ENCODE measurements at regions not wholly inside any gene's neighbourhood (a gene's known extent, or its start where the extent isn't known, plus 50 kb on each side); places are given as distances from the start of the nearest gene placed in this dataset.

DNA sequence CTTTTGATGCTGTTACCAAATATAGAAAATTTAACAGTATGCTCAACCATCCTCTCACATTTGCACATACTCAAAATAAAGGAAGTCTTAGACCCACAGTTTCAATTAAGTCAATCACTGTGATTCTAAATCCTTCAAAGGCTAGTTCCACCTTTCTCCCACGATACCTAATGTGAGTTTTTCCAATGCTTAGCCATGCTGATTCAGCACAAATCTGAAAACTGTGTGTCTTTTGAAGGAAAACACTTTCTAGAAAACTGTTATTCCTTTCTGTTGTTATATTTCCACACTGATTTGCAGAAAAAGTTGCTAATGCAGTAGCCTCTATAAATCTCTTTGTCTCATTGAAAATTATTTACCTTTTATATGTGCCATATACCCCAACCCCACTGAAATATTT is 645.7 kb downstream of the PRR16 start:
- no peak overlapping the region for H2AFZ ChIP-seq (replicated peaks; ENCODE audit: low read length, poor library complexity)
- WGBS, 2 experiments (ENCODE audit: extremely low coverage in 2 of 2, insufficient read length in 1 of 2) = no CpG with 5 or more reads among the region's 1 CpG

More for the DNA sequence above, 645.7 kb downstream of the PRR16 start:
- no peak for DNase-seq
- Histone ChIP-seq H4K5ac (ENCODE audit: low read depth, low read length) (no peak overlapping the region), H3K56ac (ENCODE audit: extremely low read depth, insufficient read depth, low read length) (no peak overlapping the region), H2BK15ac (ENCODE audit: low read depth, low read length) (no peak overlapping the region), H4K91ac (ENCODE audit: insufficient read depth, low read depth, low read length) (no peak overlapping the region), H3K14ac (replicated peaks; ENCODE audit: low read depth, low read length) (no peak overlapping the region), H2AK9ac (replicated peaks; ENCODE audit: low read depth, low read length, poor library complexity) (no peak overlapping the region), H3K9me1 (ENCODE audit: insufficient read depth, low read length) (no peaks in the 10 kb centered on the region), H3K23ac (ENCODE audit: low read depth, low read length) (no peak overlapping the region), H2BK20ac (ENCODE audit: low read depth, low read length) (no peak overlapping the region), H2BK120ac (ENCODE audit: low read depth, low read length) (no peak overlapping the region), H3K36me3 (ENCODE audit: control insufficient read depth, insufficient read depth, low read length) (no peaks in the 10 kb centered on the region), H3K79me1 (ENCODE audit: low read depth in 1 of 2, low read length in 2 of 2) (no peaks in the 10 kb centered on the region), H3K4me2 (ENCODE audit: low read depth, low read length) (no peak overlapping the region), H3K9ac (ENCODE audit: low read depth, low read length) (no peak overlapping the region), H2BK5ac (ENCODE audit: low read depth, low read length, poor library complexity, severe bottlenecking) (no peak overlapping the region), H2AK5ac (ENCODE audit: low read depth, low read length) (no peak overlapping the region), H3K4me1 (ENCODE audit: control insufficient read depth, insufficient read depth, low read length) (no peaks in the 10 kb centered on the region), H4K8ac (ENCODE audit: low read depth in 2 of 2, low read length in 2 of 2) (no peak overlapping the region), H4K20me1 (ENCODE audit: insufficient read depth, low read length) (no peaks in the 10 kb centered on the region), H3K4me3 (ENCODE audit: insufficient read depth, low read depth, low read length) (no peak overlapping the region), H3K27me3 (ENCODE audit: control insufficient read depth, insufficient read depth, low read length) (no peaks in the 10 kb centered on the region), H3K9me3 (ENCODE audit: control insufficient read depth, insufficient read depth, low read length) (no peaks in the 10 kb centered on the region), H3K18ac (ENCODE audit: low read depth, low read length) (no peak overlapping the region), H3K27ac (ENCODE audit: insufficient read depth, low read length) (no peak overlapping the region), H3K4ac (ENCODE audit: low read depth, low read length) (no peak overlapping the region)
- intact Hi-C loops (cut with micrococcal nuclease) (no loop called here), in situ Hi-C loops (cut with MboI; ENCODE audit: low sequenced_read_pairs) (no loop called here), dilution Hi-C loops (cut with HindIII; ENCODE audit: low sequenced_read_pairs, unreplicated experiment) (no loop called here)
- CTCF ChIA-PET = no interaction called here
- POLR2A ChIA-PET (ENCODE audit: unreplicated experiment) = no interaction called here
- no peak for TF ChIP-seq RFX5 (IDR thresholded peaks at IDR 0.05; ENCODE audit: low read depth, low read length)
- no peak for TF ChIP-seq SMC3 (IDR thresholded peaks at IDR 0.05; ENCODE audit: low read depth, low read length)
- no peak for TF ChIP-seq NFE2L2 (IDR thresholded peaks at IDR 0.05; ENCODE audit: low read depth, low read length)
- TF ChIP-seq MAFK (IDR thresholded peaks at IDR 0.05; ENCODE audit: low read depth, low read length) = peak; percentile 91
- no peak for TF ChIP-seq RAD21 (IDR thresholded peaks at IDR 0.05; ENCODE audit: low read length)
- TF ChIP-seq CEBPB (IDR thresholded peaks at IDR 0.05; ENCODE audit: low read depth, low read length) = no peak
- no peak for TF ChIP-seq POLR2A (IDR thresholded peaks at IDR 0.05; ENCODE audit: low read depth, low read length)
- ATAC-seq (ENCODE audit: low read depth) = no peak
- BruUV-seq (replicated peaks) = no TSS peak

All from IMR-90 (cell line).